Ascending aorta (tissue), 2 donors: ENCODE measurements at regions not wholly inside any gene's neighbourhood (a gene's known extent, or its start where the extent isn't known, plus 50 kb on each side); places are given as distances from the start of the nearest gene placed in this dataset.

ENCODE experiments used
- DNase-seq, 2 donors: peaks; one replicate each; pipeline ENCODE4 v3.0.0-alpha.2; 2019; ENCODE audit warnings: low spot score in 2 of 2
- H3K27ac ChIP-seq, 2 donors: fragments of 200-600 bp; sonication (generic); one replicate each; pipeline ENCODE4 v1.5.1; 2016 to 2017; ENCODE audit warnings: mild to moderate bottlenecking in 1 of 2
- H3K27me3 ChIP-seq: fragments of 200-600 bp; sonication (generic); one replicate; pipeline ENCODE4 v1.5.1; 2017
- H3K36me3 ChIP-seq, 2 donors: fragments of 200-600 bp; sonication (generic); one replicate each; pipeline ENCODE4 v1.5.1; 2016
- H3K4me1 ChIP-seq, 2 donors: fragments of 200-600 bp; sonication (generic); one replicate each; pipeline ENCODE4 v1.5.1; 2016 to 2017; ENCODE audit warnings: mild to moderate bottlenecking in 1 of 2
- H3K4me3 ChIP-seq, 2 donors: fragments of 200-600 bp; sonication (generic); one replicate each; pipeline ENCODE4 v1.5.1; 2016 to 2017; ENCODE audit warnings: mild to moderate bottlenecking in 1 of 2
- H3K9me3 ChIP-seq, 2 donors: fragments of 200-600 bp; sonication (generic); one replicate each; pipeline ENCODE4 v1.5.1; 2016
- intact Hi-C: fragments of 100-400 bp; cut with DNase I; formaldehyde crosslinking; loops from one replicate; pipeline ENCODE4 v1.15.1; 2023
- TF ChIP-seq, protein P1 (sequence below), 3 experiments: fragments of 200-600 bp in 2 of 3; fragments of 450-650 bp in 1 of 3; sonication (generic) in 2 of 3; IDR thresholded peaks; one replicate each; pipeline ENCODE4 v1.5.1; 2016 to 2019; ENCODE audit warnings: antibody characterized with exemption in 3 of 3, mild to moderate bottlenecking in 1 of 3, moderate library complexity in 1 of 3

DNA sequence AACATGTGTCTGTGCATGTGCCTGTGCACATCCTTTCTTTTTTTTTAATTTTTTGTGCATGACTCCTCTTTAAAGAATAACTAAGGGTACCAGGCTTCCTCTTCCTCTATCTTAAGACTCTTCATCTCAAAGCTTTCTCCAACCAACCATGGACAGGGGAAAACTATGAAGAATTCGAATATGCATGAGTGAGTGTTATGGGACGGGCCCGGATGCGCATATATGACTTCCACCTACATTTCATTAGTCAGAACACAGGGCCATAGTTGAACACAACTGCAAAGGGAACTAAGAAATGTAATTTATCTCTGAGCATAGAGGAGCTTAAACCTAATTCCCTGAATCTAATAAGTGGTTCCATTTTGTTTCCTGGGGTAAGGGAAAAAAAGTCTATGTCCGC, 270.3 kb upstream of the SORCS1 start:
- Histone ChIP-seq H3K27me3 (no peaks in the 10 kb centered on the region), H3K27ac (no peak overlapping the region), H3K4me3 (no peak overlapping the region), H3K9me3 (no peaks in the 10 kb centered on the region), H3K4me1 (no peaks in the 10 kb centered on the region), H3K36me3 (no peaks in the 10 kb centered on the region)
- DNase-seq: no peak
- TF ChIP-seq, protein P1, sequence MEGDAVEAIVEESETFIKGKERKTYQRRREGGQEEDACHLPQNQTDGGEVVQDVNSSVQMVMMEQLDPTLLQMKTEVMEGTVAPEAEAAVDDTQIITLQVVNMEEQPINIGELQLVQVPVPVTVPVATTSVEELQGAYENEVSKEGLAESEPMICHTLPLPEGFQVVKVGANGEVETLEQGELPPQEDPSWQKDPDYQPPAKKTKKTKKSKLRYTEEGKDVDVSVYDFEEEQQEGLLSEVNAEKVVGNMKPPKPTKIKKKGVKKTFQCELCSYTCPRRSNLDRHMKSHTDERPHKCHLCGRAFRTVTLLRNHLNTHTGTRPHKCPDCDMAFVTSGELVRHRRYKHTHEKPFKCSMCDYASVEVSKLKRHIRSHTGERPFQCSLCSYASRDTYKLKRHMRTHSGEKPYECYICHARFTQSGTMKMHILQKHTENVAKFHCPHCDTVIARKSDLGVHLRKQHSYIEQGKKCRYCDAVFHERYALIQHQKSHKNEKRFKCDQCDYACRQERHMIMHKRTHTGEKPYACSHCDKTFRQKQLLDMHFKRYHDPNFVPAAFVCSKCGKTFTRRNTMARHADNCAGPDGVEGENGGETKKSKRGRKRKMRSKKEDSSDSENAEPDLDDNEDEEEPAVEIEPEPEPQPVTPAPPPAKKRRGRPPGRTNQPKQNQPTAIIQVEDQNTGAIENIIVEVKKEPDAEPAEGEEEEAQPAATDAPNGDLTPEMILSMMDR (IDR thresholded peaks at IDR 0.05): no peak
- intact Hi-C loops: loop anchor here (2.0 kb wide), 1 partner anchor 68 kb away; no protein-coding TSS in a partner anchor

DNA sequence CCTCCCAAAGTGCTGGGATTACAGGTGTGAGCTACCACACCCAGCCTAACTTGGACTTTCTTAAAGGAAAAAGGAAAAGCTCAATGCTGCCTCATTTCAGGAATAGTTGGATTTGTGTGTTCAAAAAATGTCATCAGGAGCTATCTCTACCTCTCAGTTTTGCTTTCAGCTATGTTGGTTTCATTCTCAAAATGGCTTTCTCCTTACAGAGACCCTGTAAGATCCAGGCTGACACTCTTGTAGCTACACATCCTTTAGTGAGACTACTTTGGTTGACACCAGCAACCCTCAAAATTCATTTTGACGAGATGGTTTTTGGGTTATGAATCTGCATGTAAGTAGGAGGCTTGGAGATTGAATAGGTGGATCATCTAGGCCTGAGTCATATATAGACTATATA, 269.7 kb upstream of the SORCS1 start:
- intact Hi-C loops: loop anchor here (2.0 kb wide), 1 partner anchor 69 kb away; no protein-coding TSS in a partner anchor

DNA sequence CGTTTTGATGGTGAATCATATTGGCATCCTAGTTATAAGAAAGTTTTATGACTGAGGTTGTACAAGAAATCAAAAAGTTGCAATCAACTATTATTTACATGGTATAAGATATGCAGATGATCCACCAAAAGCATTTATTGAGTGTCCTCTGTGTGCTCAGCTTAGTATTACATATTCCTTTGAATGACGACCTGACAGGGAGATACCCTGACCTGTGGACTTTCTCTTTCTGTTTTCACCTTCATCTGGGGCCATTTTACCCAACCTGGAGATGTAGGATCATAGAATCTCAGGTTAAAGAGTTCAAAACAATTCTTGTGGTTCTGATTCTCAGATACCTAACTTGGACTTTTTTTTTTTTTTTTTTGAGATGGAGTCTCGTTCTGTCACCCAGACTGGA, 269.1 kb upstream of the SORCS1 start:
- DNase-seq: no peak
- TF ChIP-seq, protein P1 (IDR thresholded peaks at IDR 0.05): no peak
- H3K27me3 ChIP-seq: no peaks in the 10 kb centered on the region
- no peaks in the 10 kb centered on the region for H3K9me3 ChIP-seq
- H3K36me3 ChIP-seq: no peaks in the 10 kb centered on the region
- no peak overlapping the region for H3K27ac ChIP-seq
- intact Hi-C loops: loop anchor here (2.0 kb wide), 1 partner anchor 69 kb away; no protein-coding TSS in a partner anchor
- H3K4me1 ChIP-seq: no peaks in the 10 kb centered on the region
- no peak overlapping the region for H3K4me3 ChIP-seq

More for the DNA sequence above, 269.7 kb upstream of the SORCS1 start:
- Histone ChIP-seq H3K27ac (no peak overlapping the region), H3K9me3 (no peaks in the 10 kb centered on the region), H3K36me3 (no peaks in the 10 kb centered on the region), H3K27me3 (no peaks in the 10 kb centered on the region), H3K4me1 (no peaks in the 10 kb centered on the region), H3K4me3 (no peak overlapping the region)
- TF ChIP-seq, protein P1 (IDR thresholded peaks at IDR 0.05): no peak
- DNase-seq: no peak

DNA sequence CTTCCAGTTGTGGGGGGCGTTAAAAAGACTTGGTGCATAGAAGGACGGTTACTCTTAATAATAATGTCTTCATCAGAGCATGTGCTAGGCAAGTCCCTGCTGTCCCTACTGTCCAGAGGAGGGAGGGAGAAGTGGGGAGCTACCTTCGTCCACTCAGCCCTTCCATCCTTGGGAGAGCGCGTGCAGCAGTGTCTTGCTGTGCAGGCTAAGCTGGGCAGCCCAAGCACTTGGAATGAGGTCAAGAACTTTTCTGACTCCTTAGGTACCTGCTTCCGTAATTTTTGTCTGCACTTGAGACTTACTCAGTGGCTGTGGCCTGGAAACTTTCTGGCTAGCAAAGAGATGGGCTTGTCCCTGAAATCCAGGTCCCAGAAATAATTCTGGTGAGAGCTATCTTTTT, 265.9 kb upstream of the SORCS1 start:
- H3K36me3 ChIP-seq: no peaks in the 10 kb centered on the region
- H3K4me3 ChIP-seq: no peak overlapping the region
- DNase-seq: no peak
- no peaks in the 10 kb centered on the region for H3K4me1 ChIP-seq
- H3K27ac ChIP-seq: no peak overlapping the region
- intact Hi-C loops: no loop called here
- no peaks in the 10 kb centered on the region for H3K9me3 ChIP-seq
- no peaks in the 10 kb centered on the region for H3K27me3 ChIP-seq
- TF ChIP-seq, protein P1 (IDR thresholded peaks at IDR 0.05): no peak

DNA sequence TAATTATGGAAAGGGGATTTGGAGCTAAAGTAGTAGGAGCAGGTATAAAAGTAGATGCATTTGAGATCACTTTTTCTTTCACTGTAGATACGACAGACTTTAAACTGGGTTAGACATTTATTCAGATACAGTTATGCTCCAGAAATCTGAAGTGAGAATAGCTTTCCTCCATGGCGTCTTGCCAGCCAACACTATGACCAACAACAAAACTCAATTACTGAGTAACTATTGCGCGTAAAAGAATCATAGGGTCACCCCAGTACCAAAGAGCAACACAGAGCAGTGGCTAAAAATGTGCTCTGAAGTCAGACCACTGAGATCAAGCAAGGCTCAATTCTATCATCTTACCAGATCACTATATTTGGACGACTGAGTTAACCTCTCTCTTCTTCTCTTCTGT, 262.5 kb upstream of the SORCS1 start:
- TF ChIP-seq, protein P1 (IDR thresholded peaks at IDR 0.05): no peak

More for the DNA sequence above, 262.5 kb upstream of the SORCS1 start:
- no peaks in the 10 kb centered on the region for H3K4me1 ChIP-seq
- intact Hi-C loops: no loop called here
- no peaks in the 10 kb centered on the region for H3K27me3 ChIP-seq
- DNase-seq: no peak
- no peaks in the 10 kb centered on the region for H3K36me3 ChIP-seq
- H3K4me3 ChIP-seq: no peak overlapping the region
- H3K9me3 ChIP-seq: no peaks in the 10 kb centered on the region
- no peak overlapping the region for H3K27ac ChIP-seq
